Body of pancreas (tissue), 4 donors: ENCODE measurements at regions not wholly inside any gene's neighbourhood (a gene's known extent, or its start where the extent isn't known, plus 50 kb on each side); places are given as distances from the start of the nearest gene placed in this dataset.

ENCODE experiments used
- CTCF ChIP-seq, 7 experiments: fragments of 450-650 bp in 4 of 7; fragments of 200-600 bp in 3 of 7; sonication (generic) in 3 of 7; IDR thresholded peaks; one replicate each; pipeline ENCODE4 v1.5.1; 2016 to 2019; ENCODE audit warnings: antibody characterized with exemption in 7 of 7
- POLR2A ChIP-seq, 3 donors: fragments of 450-650 bp; IDR thresholded peaks; one replicate each; pipeline ENCODE4 v1.6.1; 2016; ENCODE audit warnings: antibody characterized with exemption in 3 of 3, mild to moderate bottlenecking in 2 of 3

DNA sequence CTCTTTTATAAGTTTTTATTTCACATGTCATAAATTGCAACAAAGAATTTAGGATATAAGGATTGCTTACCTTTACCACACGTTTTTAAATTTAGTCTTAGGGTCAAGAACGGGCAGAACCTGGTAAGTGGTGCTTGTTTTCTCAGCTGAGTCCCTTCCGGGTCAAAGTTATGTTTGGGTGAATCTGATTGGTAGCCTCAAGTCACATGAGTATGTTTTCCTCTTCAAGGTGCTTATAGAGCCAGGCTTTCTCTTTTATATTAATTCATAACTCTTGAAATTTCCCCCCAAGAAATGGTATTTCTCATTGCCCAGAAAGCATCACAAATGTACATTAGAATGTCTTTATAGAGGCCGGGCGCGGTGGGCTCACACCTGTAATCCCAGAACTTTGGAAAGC lies 415.7 kb upstream of the ROBO2 start:
- no peak for TF ChIP-seq CTCF (IDR thresholded peaks at IDR 0.05)
- no peak for TF ChIP-seq POLR2A (IDR thresholded peaks at IDR 0.05)
